Activated CD4-positive, alpha-beta T cell treated with anti-CD3 and anti-CD28 coated beads for 36 hours (primary cell): ENCODE measurements at regions not wholly inside any gene's neighbourhood (a gene's known extent, or its start where the extent isn't known, plus 50 kb on each side); places are given as distances from the start of the nearest gene placed in this dataset.

Experiments
- ATAC-seq: fragments of 200-7000 bp; cut with Tn5 transposase; one replicate; pipeline ENCODE4 v1.10.0; 2021; ENCODE audit warnings: mild to moderate bottlenecking, moderate library complexity
- CTCF ChIA-PET: fragments of 350-600 bp; sonication (Branson Sonifier 250); formaldehyde crosslinking; loops from one replicate; lab custom pipeline; 2021; ENCODE audit warnings: antibody characterized with exemption; lab: Charles Lee
- POLR2A ChIA-PET: fragments of 350-600 bp; sonication (Branson Sonifier 250); formaldehyde crosslinking; loops from one replicate; lab custom pipeline; 2021; ENCODE audit warnings: antibody characterized with exemption, inconsistent platforms; lab: Charles Lee
- DNase-seq: peaks from one replicate; pipeline ENCODE4 v3.0.0-alpha.2; 2020
- H3K27ac Mint-ChIP-seq: one replicate; pipeline ENCODE4 v1.8.0; 2021; ENCODE audit warnings: mixed read lengths
- H3K27me3 Mint-ChIP-seq: one replicate; pipeline ENCODE4 v1.8.0; 2021; ENCODE audit warnings: mixed read lengths
- H3K36me3 Mint-ChIP-seq: one replicate; pipeline ENCODE4 v1.8.0; 2021; ENCODE audit warnings: low read depth, mixed read lengths
- H3K4me1 Mint-ChIP-seq: one replicate; pipeline ENCODE4 v1.8.0; 2021; ENCODE audit warnings: mixed read lengths
- H3K4me3 Mint-ChIP-seq: one replicate; pipeline ENCODE4 v1.8.0; 2021; ENCODE audit warnings: mild to moderate bottlenecking, moderate library complexity, mixed read lengths
- H3K9me3 Mint-ChIP-seq: one replicate; pipeline ENCODE4 v1.8.0; 2021; ENCODE audit warnings: low read depth, mixed read lengths
- intact Hi-C, 2 experiments: fragments of 100-400 bp; cut with DNase I in 1 of 2; cut with micrococcal nuclease in 1 of 2; formaldehyde crosslinking; loops; one replicate each; pipeline versions ENCODE4 v1.14.2 to v1.15.1; 2022 to 2024; cut with DNase I, micrococcal nuclease

- intact Hi-C loops, result no loop called here
- no peak for DNase-seq
- POLR2A ChIA-PET, result no interaction called here
Observed at GRCh38 chr2:240210198-240210965, 69.9 kb upstream of the OTOS start.

GRCh38 chr2:240211096-240211495 lies 70.6 kb upstream of the OTOS start:
- no peak overlapping the region for H3K4me3 Mint-ChIP-seq
- H3K4me1 Mint-ChIP-seq, result no peaks in the 10 kb centered on the region
- ChIA-PET CTCF (no interaction called here), POLR2A (no interaction called here)
- intact Hi-C loops, result no loop called here
- H3K36me3 Mint-ChIP-seq, result no peaks in the 10 kb centered on the region
- H3K9me3 Mint-ChIP-seq, result peaks cover 1% of the 10 kb centered on the region
- H3K27ac Mint-ChIP-seq, result no peak overlapping the region
- ATAC-seq (no peak), DNase-seq (no peak)
- H3K27me3 Mint-ChIP-seq, result no peaks in the 10 kb centered on the region

More at GRCh38 chr2:240210198-240210965, 69.9 kb upstream of the OTOS start:
- CTCF ChIA-PET, result no interaction called here
- H3K36me3 Mint-ChIP-seq, result peaks cover 2% of the 10 kb centered on the region
- ATAC-seq, result no peak
- no peak overlapping the region for H3K4me3 Mint-ChIP-seq
- H3K4me1 Mint-ChIP-seq, result peaks cover 3% of the 10 kb centered on the region
- peaks cover 6% of the 10 kb centered on the region for H3K27me3 Mint-ChIP-seq
- H3K9me3 Mint-ChIP-seq, result peaks cover 1% of the 10 kb centered on the region
- H3K27ac Mint-ChIP-seq, result no peak overlapping the region

- CTCF ChIA-PET, result interaction anchor here (0.7 kb wide), 1 partner anchor 11 kb away, joined by 3 read pairs; no protein-coding TSS in a partner anchor
- Mint-ChIP-seq H3K9me3 (no peaks in the 10 kb centered on the region), H3K36me3 (no peaks in the 10 kb centered on the region), H3K4me3 (no peak overlapping the region), H3K27me3 (no peaks in the 10 kb centered on the region), H3K27ac (no peak overlapping the region), H3K4me1 (no peaks in the 10 kb centered on the region)
- ATAC-seq (no peak), DNase-seq (no peak)
- intact Hi-C loops, result no loop called here
- POLR2A ChIA-PET, result no interaction called here
Observed at GRCh38 chr2:240211598-240212424, 71.4 kb upstream of the OTOS start.

GRCh38 chr2:240212425-240213225 lies 72.2 kb upstream of the OTOS start:
- Mint-ChIP-seq H3K27ac (no peak overlapping the region), H3K4me3 (no peak overlapping the region), H3K4me1 (no peaks in the 10 kb centered on the region), H3K27me3 (no peaks in the 10 kb centered on the region), H3K36me3 (no peaks in the 10 kb centered on the region), H3K9me3 (no peaks in the 10 kb centered on the region)
- ChIA-PET CTCF (interaction anchor here (0.7 kb wide), 1 partner anchor 12 kb away, joined by 3 read pairs; no protein-coding TSS in a partner anchor), POLR2A (no interaction called here)
- ATAC-seq (no peak), DNase-seq (no peak)
- intact Hi-C loops, result no loop called here

GRCh38 chr2:240213226-240213475 lies 72.7 kb upstream of the OTOS start:
- ChIA-PET CTCF (no interaction called here), POLR2A (no interaction called here)
- H3K4me3 Mint-ChIP-seq, result no peak overlapping the region
- H3K9me3 Mint-ChIP-seq, result no peaks in the 10 kb centered on the region
- DNase-seq, result no peak
- no peaks in the 10 kb centered on the region for H3K27me3 Mint-ChIP-seq
- ATAC-seq, result no peak
- no peak overlapping the region for H3K27ac Mint-ChIP-seq
- intact Hi-C loops, result no loop called here
- H3K4me1 Mint-ChIP-seq, result no peaks in the 10 kb centered on the region
- no peaks in the 10 kb centered on the region for H3K36me3 Mint-ChIP-seq

GRCh38 chr2:240213476-240214421 lies 73.3 kb upstream of the OTOS start:
- Mint-ChIP-seq H3K4me1 (no peaks in the 10 kb centered on the region), H3K4me3 (no peak overlapping the region), H3K27ac (no peak overlapping the region), H3K27me3 (no peaks in the 10 kb centered on the region), H3K36me3 (no peaks in the 10 kb centered on the region), H3K9me3 (no peaks in the 10 kb centered on the region)
- POLR2A ChIA-PET, result no interaction called here
- ATAC-seq (no peak), DNase-seq (no peak)
- intact Hi-C loops, result no loop called here
- CTCF ChIA-PET, result interaction anchor here (0.7 to 1.1 kb wide), 4 partner anchors 16 to 64 kb away, joined by 3 read pairs; no protein-coding TSS in a partner anchor

- Mint-ChIP-seq H3K27ac (no peak overlapping the region), H3K4me3 (no peak overlapping the region), H3K36me3 (no peaks in the 10 kb centered on the region), H3K4me1 (no peaks in the 10 kb centered on the region), H3K9me3 (no peaks in the 10 kb centered on the region), H3K27me3 (peaks cover 4% of the 10 kb centered on the region)
- ChIA-PET POLR2A (no interaction called here), CTCF (interaction anchor here (0.7 to 1.1 kb wide), 3 partner anchors 14 to 65 kb away, joined by 3 read pairs; no protein-coding TSS in a partner anchor)
- DNase-seq (no peak), ATAC-seq (no peak)
- intact Hi-C loops, result no loop called here
Observed at GRCh38 chr2:240214790-240215675, 74.6 kb upstream of the OTOS start.

GRCh38 chr2:240215676-240216051 lies 75.2 kb upstream of the OTOS start:
- no peaks in the 10 kb centered on the region for H3K4me1 Mint-ChIP-seq
- CTCF ChIA-PET, result interaction anchor here (1.0 kb wide), 1 partner anchor 15 kb away, joined by 3 read pairs; no protein-coding TSS in a partner anchor

GRCh38 chr2:240216167-240216566 lies 75.7 kb upstream of the OTOS start:
- ATAC-seq (no peak), DNase-seq (no peak)
- Mint-ChIP-seq H3K27me3 (peaks cover 8% of the 10 kb centered on the region), H3K36me3 (no peaks in the 10 kb centered on the region), H3K27ac (no peak overlapping the region), H3K4me1 (no peaks in the 10 kb centered on the region), H3K9me3 (no peaks in the 10 kb centered on the region), H3K4me3 (no peak overlapping the region)
- intact Hi-C loops, result no loop called here
- ChIA-PET POLR2A (no interaction called here), CTCF (interaction anchor here (1.0 kb wide), 1 partner anchor 14 kb away, joined by 3 read pairs; no protein-coding TSS in a partner anchor)

More at GRCh38 chr2:240215676-240216051, 75.2 kb upstream of the OTOS start:
- peaks cover 8% of the 10 kb centered on the region for H3K27me3 Mint-ChIP-seq
- ATAC-seq, result no peak
- no peak overlapping the region for H3K4me3 Mint-ChIP-seq
- H3K27ac Mint-ChIP-seq, result no peak overlapping the region
- no peaks in the 10 kb centered on the region for H3K9me3 Mint-ChIP-seq
- no peaks in the 10 kb centered on the region for H3K36me3 Mint-ChIP-seq
- no peak for DNase-seq
- intact Hi-C loops, result no loop called here
- POLR2A ChIA-PET, result no interaction called here
